ENCODE measurements at regions not wholly inside any gene's neighbourhood (a gene's known extent, or its start where the extent isn't known, plus 50 kb on each side); places are given as distances from the start of the nearest gene placed in this dataset.

DNA sequence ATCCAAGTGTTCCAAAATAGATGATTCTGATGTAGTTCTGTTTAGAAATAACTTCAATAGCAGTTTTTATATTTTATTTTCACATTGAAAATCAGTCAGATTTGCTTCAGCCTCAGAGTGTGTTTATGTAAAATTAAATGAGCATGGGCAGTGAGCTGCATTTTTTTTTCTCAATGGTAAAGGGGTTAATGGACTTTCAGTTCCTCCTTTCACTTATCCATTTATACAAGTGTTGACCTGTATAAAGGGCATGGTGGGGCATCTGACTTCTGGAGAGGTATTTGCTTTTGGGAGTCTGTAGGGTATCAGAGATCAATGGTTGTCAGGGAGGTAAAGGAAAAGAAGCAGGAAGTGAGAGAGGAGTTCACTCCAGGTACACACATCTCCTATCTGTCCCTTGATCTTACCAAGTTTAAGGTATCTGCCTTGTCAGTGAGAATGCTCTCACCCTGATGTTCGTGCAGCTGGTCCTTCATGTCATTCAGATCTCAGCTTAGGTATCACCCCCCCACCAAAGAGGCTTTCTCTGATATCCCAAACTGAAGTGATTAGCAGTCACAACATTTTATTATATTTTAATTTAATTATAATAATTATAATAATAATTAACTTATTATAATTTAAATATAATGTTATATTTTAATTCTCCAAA is 181.6 kb upstream of the LMNTD1 start:
- TF ChIP-seq POLR2AphosphoS5 (IDR thresholded peaks at IDR 0.05; ENCODE audit: low read depth, low read length) (no peak), TAF1 (IDR thresholded peaks at IDR 0.05; ENCODE audit: borderline replicate concordance, insufficient read depth, low read length) (no peak)
